ENCODE measurements at regions not wholly inside any gene's neighbourhood (a gene's known extent, or its start where the extent isn't known, plus 50 kb on each side); places are given as distances from the start of the nearest gene placed in this dataset.

GRCh38 chr10:125514206-125515162 lies 168.5 kb downstream of the TEX36 start:
- Histone ChIP-seq H3K36me3 (ENCODE audit: insufficient read depth, low read length) (no peaks in the 10 kb centered on the region), H3K4me1 (ENCODE audit: insufficient read depth, low read length, poor library complexity, severe bottlenecking) (no peaks in the 10 kb centered on the region), H3K4me3 (ENCODE audit: low read length, poor library complexity, severe bottlenecking) (no peak overlapping the region), H3K9me3 (ENCODE audit: insufficient read depth, low read depth, low read length) (no peaks in the 10 kb centered on the region), H4K20me1 (ENCODE audit: insufficient read depth, low read length, poor library complexity, severe bottlenecking) (no peaks in the 10 kb centered on the region), H3K79me2 (ENCODE audit: insufficient read depth, low read length) (no peaks in the 10 kb centered on the region), H2AFZ (ENCODE audit: low read length) (no peak overlapping the region), H3K9me2 (replicated peaks; ENCODE audit: low read depth, low read length) (no peaks in the 10 kb centered on the region), H3K4me2 (ENCODE audit: low read depth, low read length, poor library complexity, severe bottlenecking) (no peak overlapping the region), H3K9ac (ENCODE audit: low read depth, low read length, poor library complexity, severe bottlenecking) (no peak overlapping the region), H3F3A (ENCODE audit: low read depth) (no peaks in the 10 kb centered on the region), H3K27me3 (ENCODE audit: insufficient read depth, low read length, poor library complexity, severe bottlenecking) (no peaks in the 10 kb centered on the region)
- TF ChIP-seq CTCF (conservative IDR thresholded peaks at IDR 0.05; ENCODE audit: low read length) (no peak), EZH2phosphoT487 (IDR thresholded peaks at IDR 0.05; ENCODE audit: borderline replicate concordance) (no peak)

- Histone ChIP-seq H4K20me1 (ENCODE audit: insufficient read depth, low read length, poor library complexity, severe bottlenecking) (no peaks in the 10 kb centered on the region), H3K79me2 (ENCODE audit: insufficient read depth, low read length) (no peaks in the 10 kb centered on the region), H3K4me2 (ENCODE audit: low read depth, low read length, poor library complexity, severe bottlenecking) (no peak overlapping the region), H3F3A (ENCODE audit: low read depth) (no peaks in the 10 kb centered on the region), H3K9me2 (replicated peaks; ENCODE audit: low read depth, low read length) (no peaks in the 10 kb centered on the region), H3K9ac (ENCODE audit: low read depth, low read length, poor library complexity, severe bottlenecking) (no peak overlapping the region), H3K4me1 (ENCODE audit: insufficient read depth, low read length, poor library complexity, severe bottlenecking) (no peaks in the 10 kb centered on the region), H2AFZ (ENCODE audit: low read length) (no peak overlapping the region), H3K9me3 (ENCODE audit: insufficient read depth, low read depth, low read length) (no peaks in the 10 kb centered on the region; the same call in 1 of the 2 replicates), H3K4me3 (ENCODE audit: low read length, poor library complexity, severe bottlenecking) (no peak overlapping the region), H3K36me3 (ENCODE audit: insufficient read depth, low read length) (no peaks in the 10 kb centered on the region), H3K27me3 (ENCODE audit: insufficient read depth, low read length, poor library complexity, severe bottlenecking) (no peaks in the 10 kb centered on the region)
- no peak for TF ChIP-seq EZH2phosphoT487 (IDR thresholded peaks at IDR 0.05; ENCODE audit: borderline replicate concordance)
- TF ChIP-seq CTCF (conservative IDR thresholded peaks at IDR 0.05; ENCODE audit: low read length) = no peak
Measured at GRCh38 chr10:125513429-125514182, 169.4 kb downstream of the TEX36 start.

GRCh38 chr10:125510998-125511397 lies 172.0 kb downstream of the TEX36 start:
- Histone ChIP-seq H3K27me3 (ENCODE audit: insufficient read depth, low read length, poor library complexity, severe bottlenecking) (no peaks in the 10 kb centered on the region), H3F3A (ENCODE audit: low read depth) (no peaks in the 10 kb centered on the region), H3K9ac (ENCODE audit: low read depth, low read length, poor library complexity, severe bottlenecking) (no peak overlapping the region), H3K4me2 (ENCODE audit: low read depth, low read length, poor library complexity, severe bottlenecking) (no peak overlapping the region), H3K9me3 (ENCODE audit: insufficient read depth, low read depth, low read length) (no peaks in the 10 kb centered on the region; the same call in 1 of the 2 replicates), H3K4me3 (ENCODE audit: low read length, poor library complexity, severe bottlenecking) (no peak overlapping the region), H3K9me2 (replicated peaks; ENCODE audit: low read depth, low read length) (no peaks in the 10 kb centered on the region), H3K4me1 (ENCODE audit: insufficient read depth, low read length, poor library complexity, severe bottlenecking) (no peaks in the 10 kb centered on the region), H2AFZ (ENCODE audit: low read length) (no peak overlapping the region), H3K79me2 (ENCODE audit: insufficient read depth, low read length) (no peaks in the 10 kb centered on the region), H4K20me1 (ENCODE audit: insufficient read depth, low read length, poor library complexity, severe bottlenecking) (no peaks in the 10 kb centered on the region), H3K36me3 (ENCODE audit: insufficient read depth, low read length) (no peaks in the 10 kb centered on the region)
- no peak for TF ChIP-seq EZH2phosphoT487 (IDR thresholded peaks at IDR 0.05; ENCODE audit: borderline replicate concordance)
